ENCODE measurements at regions not wholly inside any gene's neighbourhood (a gene's known extent, or its start where the extent isn't known, plus 50 kb on each side); places are given as distances from the start of the nearest gene placed in this dataset.

- WGBS (ENCODE audit: low lambda C conversion rate) = 86% methylated on average over 2 of the region's 3 CpGs
- no peaks in the 10 kb centered on the region for H3F3A ChIP-seq (replicated peaks; ENCODE audit: insufficient read depth)
- no peak for DNase-seq
- no peak overlapping the region for H2AFZ ChIP-seq (ENCODE audit: low read depth)
- no peak overlapping the region for H3K4me3 ChIP-seq (ENCODE audit: low read depth in 2 of 2, low read length in 1 of 2)
- no peak for TF ChIP-seq NFIC (IDR thresholded peaks at IDR 0.05; ENCODE audit: borderline replicate concordance)
- no peak for TF ChIP-seq ELF1 (IDR thresholded peaks at IDR 0.05)
- TF ChIP-seq FOXM1 (IDR thresholded peaks at IDR 0.05; ENCODE audit: low read depth) = no peak
- no peak for TF ChIP-seq MXI1 (IDR thresholded peaks at IDR 0.05; ENCODE audit: low read depth, low read length)
- no peak for TF ChIP-seq EZH2phosphoT487 (IDR thresholded peaks at IDR 0.05; ENCODE audit: borderline replicate concordance, low read depth)
- CTCF ChIA-PET = no interaction called here
- H3K9ac ChIP-seq = no peak overlapping the region
- no peaks in the 10 kb centered on the region for H3K9me2 ChIP-seq
- peaks cover 0 to 22% of the 10 kb centered on the region in 2 experiments; a peak in 1 of 4 replicates for H3K4me1 ChIP-seq (ENCODE audit: control insufficient read depth in 1 of 2, insufficient read depth in 2 of 2, low read depth in 1 of 2, low read length in 1 of 2)
- no peak overlapping the region for H3K4me2 ChIP-seq
- H3K27me3 ChIP-seq (ENCODE audit: insufficient read depth) = no peaks in the 10 kb centered on the region
- no peaks in the 10 kb centered on the region for H4K20me1 ChIP-seq (ENCODE audit: insufficient read depth)
- no peak overlapping the region for H3K27ac ChIP-seq (ENCODE audit: low read depth in 2 of 2, low read length in 1 of 2)
- H3K36me3 ChIP-seq (replicated peaks in 1 of 2; ENCODE audit: control insufficient read depth in 1 of 2, insufficient read depth in 2 of 2, low read length in 1 of 2) = no peaks in the 10 kb centered on the region
- no peaks in the 10 kb centered on the region for H3K9me3 ChIP-seq
- POLR2A ChIA-PET = no interaction called here
- H3K79me2 ChIP-seq (ENCODE audit: insufficient read depth) = no peaks in the 10 kb centered on the region
Observed at GRCh38 chr11:109968781-109969180, 124.4 kb upstream of the ZC3H12C start.

GRCh38 chr11:109970516-109971183 is 122.5 kb upstream of the ZC3H12C start:
- Histone ChIP-seq H3K4me3 (ENCODE audit: low read depth in 2 of 2, low read length in 1 of 2) (no peak overlapping the region), H3K4me1 (ENCODE audit: control insufficient read depth in 1 of 2, insufficient read depth in 2 of 2, low read depth in 1 of 2, low read length in 1 of 2) (peaks cover 0 to 29% of the 10 kb centered on the region in 2 experiments; a peak in 1 of 4 replicates), H2AFZ (ENCODE audit: low read depth) (peak overlapping the region; percentile 80), H3K27me3 (ENCODE audit: insufficient read depth) (no peaks in the 10 kb centered on the region), H3K27ac (ENCODE audit: low read depth in 2 of 2, low read length in 1 of 2) (0 out of 4 replicates have a peak overlapping the region, but pooled peaks of 1 of the 2 experiments have one; percentile 3), H3K9me2 (no peaks in the 10 kb centered on the region), H3K9ac (no peak overlapping the region), H3K4me2 (no peak overlapping the region), H3F3A (replicated peaks; ENCODE audit: insufficient read depth) (no peaks in the 10 kb centered on the region), H3K79me2 (ENCODE audit: insufficient read depth) (no peaks in the 10 kb centered on the region), H3K36me3 (replicated peaks in 1 of 2; ENCODE audit: control insufficient read depth in 1 of 2, insufficient read depth in 2 of 2, low read length in 1 of 2) (no peaks in the 10 kb centered on the region), H4K20me1 (ENCODE audit: insufficient read depth) (no peaks in the 10 kb centered on the region), H3K9me3 (no peaks in the 10 kb centered on the region)
- ChIA-PET CTCF (interaction anchor here (1.0 to 1.8 kb wide), 2 partner anchors 24 to 27 kb away, joined by 3 to 5 read pairs; no protein-coding TSS in a partner anchor), POLR2A (no interaction called here)
- WGBS (ENCODE audit: low lambda C conversion rate) = 58% methylated on average over 9 of the region's 9 CpGs
- DNase-seq = no peak
- TF ChIP-seq GABPA (IDR thresholded peaks at IDR 0.05; ENCODE audit: low read depth) (no peak), RAD21 (IDR thresholded peaks at IDR 0.05; ENCODE audit: low read length) (no peak), CTCF (IDR thresholded peaks at IDR 0.05) (no peak), MAX (IDR thresholded peaks at IDR 0.05; ENCODE audit: low read depth) (no peak), USF1 (IDR thresholded peaks at IDR 0.05; ENCODE audit: borderline replicate concordance, low read depth) (no peak), TCF12 (IDR thresholded peaks at IDR 0.05) (no peak), RFX5 (IDR thresholded peaks at IDR 0.05; ENCODE audit: low read length) (no peak), JUND (IDR thresholded peaks at IDR 0.05) (no peak), MXI1 (IDR thresholded peaks at IDR 0.05; ENCODE audit: low read depth, low read length) (no peak)

Data from SK-N-SH (cell line).